Pancreas (tissue), 10 donors: ENCODE measurements at regions not wholly inside any gene's neighbourhood (a gene's known extent, or its start where the extent isn't known, plus 50 kb on each side); places are given as distances from the start of the nearest gene placed in this dataset.

Experiments used
- ATAC-seq, 4 donors: fragments of 200-7000 bp; cut with Tn5 transposase; one replicate each; pipeline versions ENCODE4 v1.8.0 to v1.9.1; 2020; ENCODE audit warnings: mild to moderate bottlenecking in 4 of 4, moderate library complexity in 4 of 4
- DNase-seq, 6 donors: peaks; one replicate each; pipeline ENCODE4 v3.0.0-alpha.2; 2020
- FAIRE-seq: peaks from 2 replicates; lab custom pipeline; 2012; peaks lifted over from hg19 to GRCh38; lab: Jason Lieb, UNC
- H3K27ac ChIP-seq, 4 donors: fragments of 200-600 bp; sonication (generic); 1 replicate in 3 of 4; 2 replicates in 1 of 4; pipeline versions ENCODE4 v1.5.0 to v1.8.0; 2020
- H3K27me3 ChIP-seq, 4 donors: fragments of 200-600 bp; one replicate each; pipeline ENCODE4 v1.8.0; 2021
- H3K36me3 ChIP-seq, 3 donors: fragments of 200-600 bp; sonication (generic) in 1 of 3; one replicate each; pipeline versions ENCODE4 v1.5.0 to v1.8.0; 2020 to 2021
- H3K4me1 ChIP-seq, 3 donors: fragments of 200-600 bp; one replicate each; pipeline ENCODE4 v1.8.0; 2021
- H3K4me3 ChIP-seq, 4 donors: fragments of 200-600 bp; sonication (generic) in 2 of 4; one replicate each; pipeline versions ENCODE4 v1.5.0 to v1.8.0; 2020 to 2021
- H3K9me3 ChIP-seq, 4 donors: fragments of 200-600 bp; one replicate each; pipeline ENCODE4 v1.8.0; 2021
- WGBS, 2 donors: extraction: QIAGEN DNeasy Blood & Tissue Kit; methylation state at CpG; one replicate each; pipeline ENCODE4 v1.1.7; 2013; 5-methylcytosine and 5-hydroxymethylcytosine counted together
- intact Hi-C, 3 donors: fragments of 100-400 bp; cut with DNase I; formaldehyde crosslinking; loops; one replicate each; pipeline versions ENCODE4 v1.11.1 to v1.14.2; 2022
- TF ChIP-seq, protein P1 (sequence below), 4 donors: fragments of 200-600 bp; sonication (generic) in 3 of 4; IDR thresholded peaks; one replicate each; pipeline versions ENCODE4 v1.5.0 to v1.8.0; 2021; ENCODE audit warnings: antibody characterized with exemption in 4 of 4
- donor health status: healthy with polysubstance abuse.
- donor health status: DM: no; HTN: no; CAD: no; lungs with moderate emphysema.
- donor health status: DM: no; HTN: no; CAD: no.
- donor health status: control.
- donor health status: control.
- donor health status: Bipolar disorder and iron deficiency.
- donor health status: DM: yes; HTN: yes; CAD: no.
- donor health status: DM: no; HTN: no; CAD: no.
- donor health status: DM: no; HTN: no; CAD: no.
- donor health status: DM: yes; HTN: yes; CAD: no.

DNA sequence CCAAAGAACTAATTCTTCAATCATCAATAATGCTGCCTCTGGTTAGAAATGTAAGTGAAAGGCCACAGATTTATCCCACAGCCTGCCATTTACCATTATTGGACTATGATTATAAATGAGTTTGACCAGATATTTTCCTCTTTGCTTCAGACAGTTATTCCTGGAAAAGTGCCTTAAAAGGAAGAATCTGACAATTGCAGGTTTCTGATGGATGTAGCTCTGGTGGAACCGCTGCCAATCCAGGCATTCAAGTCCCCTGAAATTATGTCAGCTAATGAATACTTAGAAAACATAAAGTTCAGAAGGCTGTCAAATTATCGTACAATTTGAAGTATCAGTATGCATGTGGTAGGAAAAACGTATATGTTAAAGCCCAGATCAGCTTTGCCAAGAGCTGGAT lies 78.2 kb upstream of the NR4A3 start:
- ATAC-seq, result no peak
- H3K27ac ChIP-seq, result no peak overlapping the region
- no peaks in the 10 kb centered on the region for H3K9me3 ChIP-seq
- TF ChIP-seq, protein P1, sequence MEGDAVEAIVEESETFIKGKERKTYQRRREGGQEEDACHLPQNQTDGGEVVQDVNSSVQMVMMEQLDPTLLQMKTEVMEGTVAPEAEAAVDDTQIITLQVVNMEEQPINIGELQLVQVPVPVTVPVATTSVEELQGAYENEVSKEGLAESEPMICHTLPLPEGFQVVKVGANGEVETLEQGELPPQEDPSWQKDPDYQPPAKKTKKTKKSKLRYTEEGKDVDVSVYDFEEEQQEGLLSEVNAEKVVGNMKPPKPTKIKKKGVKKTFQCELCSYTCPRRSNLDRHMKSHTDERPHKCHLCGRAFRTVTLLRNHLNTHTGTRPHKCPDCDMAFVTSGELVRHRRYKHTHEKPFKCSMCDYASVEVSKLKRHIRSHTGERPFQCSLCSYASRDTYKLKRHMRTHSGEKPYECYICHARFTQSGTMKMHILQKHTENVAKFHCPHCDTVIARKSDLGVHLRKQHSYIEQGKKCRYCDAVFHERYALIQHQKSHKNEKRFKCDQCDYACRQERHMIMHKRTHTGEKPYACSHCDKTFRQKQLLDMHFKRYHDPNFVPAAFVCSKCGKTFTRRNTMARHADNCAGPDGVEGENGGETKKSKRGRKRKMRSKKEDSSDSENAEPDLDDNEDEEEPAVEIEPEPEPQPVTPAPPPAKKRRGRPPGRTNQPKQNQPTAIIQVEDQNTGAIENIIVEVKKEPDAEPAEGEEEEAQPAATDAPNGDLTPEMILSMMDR (IDR thresholded peaks at IDR 0.05), result no peak
- H3K4me1 ChIP-seq, result no peaks in the 10 kb centered on the region
- FAIRE-seq, result no peak
- intact Hi-C loops, result no loop called here
- no peaks in the 10 kb centered on the region for H3K27me3 ChIP-seq
- H3K4me3 ChIP-seq, result no peak overlapping the region
- no peaks in the 10 kb centered on the region for H3K36me3 ChIP-seq
- 80 to 86% methylated on average over 3 of the region's 3 CpGs for WGBS, 2 donors
- DNase-seq, result no peak

DNA sequence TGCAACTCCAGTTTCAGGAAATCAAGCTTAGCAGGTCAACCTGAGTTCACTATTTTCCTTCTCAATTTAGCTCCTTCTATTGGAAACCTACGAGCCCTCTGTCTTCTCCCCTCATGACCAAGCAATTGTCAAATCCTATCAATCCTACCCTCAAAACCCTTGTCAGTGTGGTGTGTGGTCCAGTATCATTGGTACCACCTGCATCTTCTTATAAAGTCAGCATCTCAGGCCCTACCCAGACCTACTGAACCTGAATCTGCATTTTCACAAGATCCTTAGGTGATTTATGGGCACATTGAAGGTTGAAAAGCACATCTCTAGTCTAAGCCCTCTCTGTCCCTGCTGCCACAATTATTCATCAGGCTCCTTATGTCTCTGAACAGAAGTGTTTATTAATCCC lies 77.6 kb upstream of the NR4A3 start:
- TF ChIP-seq, protein P1 (IDR thresholded peaks at IDR 0.05), result no peak
- Histone ChIP-seq H3K4me3 (no peak overlapping the region), H3K4me1 (no peaks in the 10 kb centered on the region), H3K27me3 (no peaks in the 10 kb centered on the region), H3K9me3 (no peaks in the 10 kb centered on the region), H3K36me3 (no peaks in the 10 kb centered on the region), H3K27ac (no peak overlapping the region)
- 69 to 74% methylated on average over 1 of the region's 1 CpG for WGBS, 2 donors
- DNase-seq (no peak), ATAC-seq (no peak), FAIRE-seq (no peak)
- intact Hi-C loops, result no loop called here

DNA sequence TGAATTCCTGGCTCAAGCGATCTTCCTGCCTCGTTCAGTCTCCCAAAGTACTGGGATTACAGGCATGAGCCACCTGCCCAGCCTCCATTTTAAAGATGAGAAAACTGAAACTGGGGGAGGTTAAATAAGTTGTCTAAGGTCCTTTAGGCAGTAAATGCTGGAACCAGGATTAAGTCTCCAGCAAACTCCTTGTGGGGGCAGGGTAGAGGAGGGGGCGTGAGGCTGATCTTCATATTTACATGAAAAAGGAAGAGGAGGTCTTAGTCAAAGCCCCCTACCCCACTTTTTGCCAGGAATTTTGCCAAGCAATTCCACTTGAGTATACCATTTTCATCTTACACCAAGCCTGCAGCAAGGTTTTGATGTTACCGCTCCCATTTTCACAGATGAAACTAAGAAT lies 76.6 kb upstream of the NR4A3 start:
- Histone ChIP-seq H3K27me3 (no peaks in the 10 kb centered on the region), H3K4me3 (no peak overlapping the region), H3K27ac (no peak overlapping the region), H3K9me3 (no peaks in the 10 kb centered on the region), H3K36me3 (no peaks in the 10 kb centered on the region), H3K4me1 (no peaks in the 10 kb centered on the region)
- no peak for ATAC-seq
- TF ChIP-seq, protein P1 (IDR thresholded peaks at IDR 0.05), result no peak
- no peak for FAIRE-seq
- intact Hi-C loops, result no loop called here
- WGBS, 2 donors, result 91 to 94% methylated on average over 4 of the region's 4 CpGs
- no peak for DNase-seq

DNA sequence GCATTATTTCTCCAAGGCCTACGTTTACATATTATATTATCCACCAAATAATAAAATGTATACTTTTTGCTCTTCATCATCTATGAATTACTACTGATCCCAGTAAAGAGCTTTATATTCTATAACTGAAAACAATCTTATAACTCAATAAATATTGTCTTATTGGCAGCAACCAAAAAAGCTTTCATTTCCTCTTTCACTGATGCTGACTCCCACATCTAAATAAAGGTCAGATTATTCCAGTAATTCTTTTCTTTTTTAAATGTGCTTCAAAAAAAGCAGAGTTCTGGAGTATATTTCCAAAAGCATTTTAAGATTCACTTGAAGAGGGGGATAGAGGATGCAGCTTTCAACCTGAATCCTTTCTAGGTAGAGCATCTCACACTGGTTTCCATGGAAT lies 75.3 kb upstream of the NR4A3 start:
- Histone ChIP-seq H3K4me1 (no peaks in the 10 kb centered on the region), H3K27ac (no peak overlapping the region), H3K9me3 (no peaks in the 10 kb centered on the region), H3K27me3 (no peaks in the 10 kb centered on the region), H3K36me3 (no peaks in the 10 kb centered on the region), H3K4me3 (no peak overlapping the region)
- DNase-seq, result no peak
- ATAC-seq, result no peak
- 94% methylated on average over 1 of the region's 1 CpG for WGBS, 2 donors
- intact Hi-C loops, result no loop called here
- TF ChIP-seq, protein P1 (IDR thresholded peaks at IDR 0.05), result no peak
- no peak for FAIRE-seq

DNA sequence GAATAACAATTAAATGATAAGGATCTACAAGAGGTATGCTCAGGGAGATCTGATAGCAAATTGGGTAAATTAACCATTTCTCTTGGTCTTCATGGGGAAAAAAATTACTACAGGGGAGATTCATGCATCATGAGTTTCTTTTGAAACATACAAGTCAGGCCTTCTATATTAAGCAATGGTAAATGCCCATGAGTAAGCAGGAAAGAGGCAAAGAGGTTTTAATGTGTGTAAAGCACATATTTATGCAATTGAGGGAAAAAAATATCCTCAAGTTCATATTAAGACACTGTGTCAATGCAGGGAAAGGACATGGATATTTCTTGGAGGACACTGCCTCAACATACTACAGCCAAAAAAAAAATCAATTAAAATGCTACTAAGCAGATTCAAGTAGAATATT lies 73.4 kb upstream of the NR4A3 start:
- no peaks in the 10 kb centered on the region for H3K9me3 ChIP-seq
- H3K4me3 ChIP-seq, result no peak overlapping the region
- TF ChIP-seq, protein P1 (IDR thresholded peaks at IDR 0.05), result no peak
- DNase-seq (no peak), FAIRE-seq (no peak), ATAC-seq (no peak)
- no peaks in the 10 kb centered on the region for H3K27me3 ChIP-seq
- H3K4me1 ChIP-seq, result no peaks in the 10 kb centered on the region
- H3K36me3 ChIP-seq, result no peaks in the 10 kb centered on the region
- intact Hi-C loops, result no loop called here
- no peak overlapping the region for H3K27ac ChIP-seq
